ENCODE measurements at regions not wholly inside any gene's neighbourhood (a gene's known extent, or its start where the extent isn't known, plus 50 kb on each side); places are given as distances from the start of the nearest gene placed in this dataset.

- no peak overlapping the region for H3K4me3 Mint-ChIP-seq
- TF ChIP-seq ETS1 (IDR thresholded peaks at IDR 0.05) = no peak
- TF ChIP-seq ZNF331 (CRISPR knock-in tag; IDR thresholded peaks at IDR 0.05; ENCODE audit: low read depth) = no peak
- Histone ChIP-seq H3K36me3 (ENCODE audit: insufficient read depth) (no peaks in the 10 kb centered on the region), H3K4me1 (ENCODE audit: insufficient read depth) (no peaks in the 10 kb centered on the region), H3K27ac (ENCODE audit: low read depth) (no peak overlapping the region), H3K4me3 (no peak overlapping the region), H3K79me2 (replicated peaks; ENCODE audit: insufficient read depth) (no peaks in the 10 kb centered on the region), H3F3A (replicated peaks; ENCODE audit: low read depth) (no peaks in the 10 kb centered on the region), H2AFZ (no peak overlapping the region), H4K20me1 (replicated peaks; ENCODE audit: insufficient read depth) (no peaks in the 10 kb centered on the region), H3K4me2 (no peak overlapping the region), H3K9me2 (ENCODE audit: insufficient read depth) (no peaks in the 10 kb centered on the region; the same call in 1 of the 2 replicates), H3K27me3 (ENCODE audit: insufficient read depth) (no peaks in the 10 kb centered on the region)
- H3K36me3 Mint-ChIP-seq (ENCODE audit: low read depth) = peaks cover 8% of the 10 kb centered on the region; the same call in 2 of the 3 replicates
- DNase-seq (ENCODE audit: low spot score) = no peak
- no peaks in the 10 kb centered on the region for H3K4me1 Mint-ChIP-seq
- ATAC-seq = no peak
- no peak overlapping the region for H3K27ac Mint-ChIP-seq
- H3K9me3 Mint-ChIP-seq = peaks cover 36% of the 10 kb centered on the region
- H3K27me3 Mint-ChIP-seq (ENCODE audit: insufficient read depth, low read depth, poor library complexity) = peaks cover 5% of the 10 kb centered on the region
These were observed 124.2 kb downstream of the FAM174B start for GRCh38 chr15:92531406-92531805.

GRCh38 chr15:92528736-92529135, 126.8 kb downstream of the FAM174B start:
- no peaks in the 10 kb centered on the region for H3K36me3 ChIP-seq (ENCODE audit: insufficient read depth)
- Mint-ChIP-seq H3K9me3 (peaks cover 20% of the 10 kb centered on the region; the same call in 2 of the 3 replicates), H3K4me3 (no peak overlapping the region)
- no peak for TF ChIP-seq JUNB (IDR thresholded peaks at IDR 0.05; ENCODE audit: unreplicated experiment)
- no peak for TF ChIP-seq STAT1 (IDR thresholded peaks at IDR 0.05; ENCODE audit: unreplicated experiment)
- TF ChIP-seq NANOG (IDR thresholded peaks at IDR 0.05; ENCODE audit: borderline replicate concordance) = no peak
- TF ChIP-seq POLR2AphosphoS5 (IDR thresholded peaks at IDR 0.05; ENCODE audit: low read depth) = no peak
- TF ChIP-seq EZH2phosphoT487 (IDR thresholded peaks at IDR 0.05; ENCODE audit: unreplicated experiment) = no peak
- TF ChIP-seq ZNF462 (CRISPR knock-in tag; IDR thresholded peaks at IDR 0.05) = no peak
- no peak for TF ChIP-seq ZNF114 (CRISPR knock-in tag; IDR thresholded peaks at IDR 0.05)
- no peak for TF ChIP-seq REST (IDR thresholded peaks at IDR 0.05; ENCODE audit: unreplicated experiment)
- no peak for TF ChIP-seq CREB1 (CRISPR knock-in tag; IDR thresholded peaks at IDR 0.05; ENCODE audit: low read depth)
- TF ChIP-seq EZH2 (IDR thresholded peaks at IDR 0.05; ENCODE audit: low read depth, unreplicated experiment) = no peak

More at GRCh38 chr15:92528736-92529135, 126.8 kb downstream of the FAM174B start:
- H3F3A ChIP-seq (replicated peaks; ENCODE audit: low read depth) = no peaks in the 10 kb centered on the region
- Mint-ChIP-seq H3K27me3 (ENCODE audit: insufficient read depth, low read depth, poor library complexity) (peaks cover 4% of the 10 kb centered on the region), H3K36me3 (ENCODE audit: low read depth) (no peaks in the 10 kb centered on the region; the same call in 2 of the 3 replicates), H3K27ac (no peak overlapping the region), H3K4me1 (no peaks in the 10 kb centered on the region)
- H3K4me2 ChIP-seq = no peak overlapping the region
- H2AFZ ChIP-seq = no peak overlapping the region
- ATAC-seq (no peak), DNase-seq (ENCODE audit: low spot score) (no peak)
- no peaks in the 10 kb centered on the region for H4K20me1 ChIP-seq (replicated peaks; ENCODE audit: insufficient read depth)
- H3K79me2 ChIP-seq (replicated peaks; ENCODE audit: insufficient read depth) = no peaks in the 10 kb centered on the region
- no peaks in the 10 kb centered on the region for H3K4me1 ChIP-seq (ENCODE audit: insufficient read depth)
- no peak overlapping the region for H3K27ac ChIP-seq (ENCODE audit: low read depth)
- no peaks in the 10 kb centered on the region; the same call in 1 of the 2 replicates for H3K9me2 ChIP-seq (ENCODE audit: insufficient read depth)
- H3K27me3 ChIP-seq (ENCODE audit: insufficient read depth) = no peaks in the 10 kb centered on the region
- H3K4me3 ChIP-seq = no peak overlapping the region
